Esophagus muscularis mucosa (tissue), 4 donors: ENCODE measurements at regions not wholly inside any gene's neighbourhood (a gene's known extent, or its start where the extent isn't known, plus 50 kb on each side); places are given as distances from the start of the nearest gene placed in this dataset.

ENCODE experiments used
- DNase-seq: peaks from one replicate; pipeline ENCODE4 v3.0.0-alpha.2; 2017; ENCODE audit errors: extremely low spot score
- H3K27ac ChIP-seq, 4 donors: fragments of 200-600 bp; sonication (generic); replicated peaks in 1 of 4; 1 replicate in 3 of 4; 2 replicates in 1 of 4; pipeline ENCODE4 v1.5.1; 2016 to 2019; ENCODE audit warnings: mild to moderate bottlenecking in 1 of 4
- H3K27me3 ChIP-seq, 4 donors: fragments of 200-600 bp; sonication (generic); one replicate each; pipeline versions ENCODE4 v1.5.1 to v1.6.0; 2016 to 2019
- H3K36me3 ChIP-seq, 4 donors: fragments of 200-600 bp; sonication (generic); one replicate each; pipeline ENCODE4 v1.5.1; 2016 to 2019
- H3K4me1 ChIP-seq, 4 donors: fragments of 200-600 bp; sonication (generic); one replicate each; pipeline ENCODE4 v1.5.1; 2016 to 2019
- H3K4me3 ChIP-seq, 4 donors: fragments of 200-600 bp; sonication (generic); 1 replicate in 2 of 4; 2 replicates in 2 of 4; pipeline ENCODE4 v1.5.1; 2016 to 2019; ENCODE audit warnings: mild to moderate bottlenecking in 4 of 4, moderate library complexity in 1 of 4
- H3K9me3 ChIP-seq, 4 donors: fragments of 200-600 bp; sonication (generic); 1 replicate in 3 of 4; 2 replicates in 1 of 4; pipeline ENCODE4 v1.5.1; 2016 to 2019
- CTCF ChIP-seq, 3 experiments: fragments of 200-600 bp in 2 of 3; fragments of 450-650 bp in 1 of 3; sonication (generic) in 2 of 3; IDR thresholded peaks; one replicate each; pipeline ENCODE4 v1.5.1; 2017 to 2019; ENCODE audit warnings: antibody characterized with exemption in 3 of 3, mild to moderate bottlenecking in 2 of 3, moderate library complexity in 1 of 3
- EP300 ChIP-seq: sonication (generic); formaldehyde crosslinking; IDR thresholded peaks from one replicate; pipeline ENCODE4 v1.6.1; 2017; ENCODE audit warnings: antibody characterized with exemption
- POLR2A ChIP-seq: fragments of 450-650 bp; IDR thresholded peaks from one replicate; pipeline ENCODE4 v1.6.1; 2017; ENCODE audit warnings: antibody characterized with exemption, moderate library complexity, mild to moderate bottlenecking, low read depth
- POLR2AphosphoS5 ChIP-seq, 2 donors: sonication (generic); formaldehyde crosslinking; IDR thresholded peaks; one replicate each; pipeline ENCODE4 v1.6.1; 2017; ENCODE audit warnings: antibody characterized with exemption in 2 of 2
- WGBS: methylation state at CpG from one replicate; pipeline ENCODE4 v1.1.5; 2018; 5-methylcytosine and 5-hydroxymethylcytosine counted together
- intact Hi-C: fragments of 100-400 bp; cut with DNase I; formaldehyde crosslinking; loops from one replicate; pipeline ENCODE4 v1.15.1; 2023

DNA sequence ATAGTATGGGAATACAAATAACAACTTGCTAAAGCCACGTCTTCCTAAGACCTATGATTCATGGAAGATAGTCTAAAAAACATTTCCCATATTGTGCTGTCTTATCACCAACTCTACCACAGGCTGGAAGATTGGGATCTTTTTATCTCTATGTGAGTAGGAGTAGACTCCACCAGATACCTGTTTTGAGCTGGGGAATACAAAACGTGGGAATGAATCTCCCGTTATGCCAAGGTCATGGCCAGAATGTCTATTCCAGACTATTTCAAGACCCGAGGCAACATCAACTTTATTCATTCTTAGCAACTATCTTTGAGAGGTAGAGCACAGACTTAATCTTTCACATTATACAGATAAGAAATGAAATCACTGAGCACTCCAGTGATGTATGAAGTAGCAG lies 2350.9 kb upstream of the WWC1 start:
- WGBS, result 75% methylated on average over 4 of the region's 4 CpGs
- Histone ChIP-seq H3K4me3 (no peak overlapping the region), H3K9me3 (no peaks in the 10 kb centered on the region), H3K27ac (no peak overlapping the region), H3K27me3 (no peaks in the 10 kb centered on the region), H3K4me1 (no peaks in the 10 kb centered on the region), H3K36me3 (no peaks in the 10 kb centered on the region)
- intact Hi-C loops, result no loop called here
- no peak for TF ChIP-seq POLR2AphosphoS5 (IDR thresholded peaks at IDR 0.05)
- no peak for DNase-seq

GRCh38 chr5:165956854-165957253 lies 2334.6 kb upstream of the WWC1 start:
- Histone ChIP-seq H3K9me3 (no peaks in the 10 kb centered on the region), H3K4me1 (no peaks in the 10 kb centered on the region), H3K36me3 (no peaks in the 10 kb centered on the region), H3K4me3 (no peak overlapping the region), H3K27me3 (no peaks in the 10 kb centered on the region), H3K27ac (no peak overlapping the region)
- no peak for DNase-seq
- 76% methylated on average over 2 of the region's 2 CpGs for WGBS
- intact Hi-C loops, result no loop called here
- TF ChIP-seq POLR2A (no peak), EP300 (no peak), CTCF (IDR thresholded peaks at IDR 0.05) (no peak), POLR2AphosphoS5 (IDR thresholded peaks at IDR 0.05) (no peak)

- intact Hi-C loops, result no loop called here
- DNase-seq, result no peak
- Histone ChIP-seq H3K27me3 (no peaks in the 10 kb centered on the region), H3K4me3 (no peak overlapping the region), H3K4me1 (no peaks in the 10 kb centered on the region), H3K27ac (no peak overlapping the region), H3K9me3 (no peaks in the 10 kb centered on the region), H3K36me3 (no peaks in the 10 kb centered on the region)
- 93% methylated on average over 2 of the region's 2 CpGs for WGBS
- TF ChIP-seq EP300 (no peak), POLR2A (no peak), CTCF (IDR thresholded peaks at IDR 0.05) (no peak)
Measured at GRCh38 chr5:165981671-165982070, 2309.8 kb upstream of the WWC1 start.

DNA sequence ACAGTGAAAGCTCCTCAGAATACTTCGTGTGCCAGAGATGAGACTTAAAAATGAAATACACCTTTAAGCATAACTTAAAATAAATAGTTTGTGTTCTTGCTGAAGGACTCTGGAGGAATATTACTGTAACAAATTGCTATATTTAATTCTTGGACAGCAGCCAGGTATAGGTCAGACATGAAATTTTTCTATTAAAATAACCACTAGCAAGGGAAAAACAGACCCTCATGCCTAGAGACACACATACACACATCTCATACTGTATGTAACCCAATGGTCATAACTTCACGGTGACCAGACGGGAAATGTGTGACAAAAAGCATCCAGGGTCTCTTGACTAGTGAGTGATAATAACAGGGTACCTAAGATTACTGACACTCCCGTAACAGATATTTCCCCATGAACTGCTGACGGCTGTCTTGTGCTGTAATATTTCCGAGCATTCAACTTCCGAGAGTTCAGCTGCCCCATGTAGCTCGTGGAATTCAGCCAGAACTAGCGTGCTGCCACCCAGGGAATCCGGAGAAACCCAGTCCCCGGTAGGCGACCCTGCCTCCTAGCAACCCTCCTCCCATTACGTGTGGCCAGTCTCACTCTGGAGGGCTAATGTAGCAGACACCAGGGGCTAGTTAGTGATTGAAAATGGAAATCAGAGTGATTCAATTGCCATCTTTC lies 2295.1 kb upstream of the WWC1 start:
- Histone ChIP-seq H3K9me3 (no peaks in the 10 kb centered on the region), H3K4me1 (peaks cover 0 to 11% (median 10%) of the 10 kb centered on the region in 4 donors), H3K27me3 (no peaks in the 10 kb centered on the region), H3K4me3 (peak overlapping the region in 1 of 4 donors; percentile 22), H3K36me3 (no peaks in the 10 kb centered on the region), H3K27ac (no peak overlapping the region)
- TF ChIP-seq CTCF (IDR thresholded peaks at IDR 0.05) (no peak), POLR2AphosphoS5 (IDR thresholded peaks at IDR 0.05) (no peak), POLR2A (no peak), EP300 (no peak)
- intact Hi-C loops, result no loop called here
- 47% methylated on average over 13 of the region's 13 CpGs for WGBS
- no peak for DNase-seq

GRCh38 chr5:165999693-166000320 lies 2291.6 kb upstream of the WWC1 start:
- Histone ChIP-seq H3K36me3 (no peaks in the 10 kb centered on the region), H3K9me3 (no peaks in the 10 kb centered on the region), H3K4me1 (peaks cover 0 to 11% (median 10%) of the 10 kb centered on the region in 4 donors), H3K27me3 (no peaks in the 10 kb centered on the region), H3K27ac (no peak overlapping the region), H3K4me3 (no peak overlapping the region)
- intact Hi-C loops, result no loop called here
- no peak for DNase-seq
- 86% methylated on average over 5 of the region's 5 CpGs for WGBS
- TF ChIP-seq CTCF (IDR thresholded peaks at IDR 0.05) (no peak), POLR2A (no peak), EP300 (no peak)
